ENCODE measurements at regions not wholly inside any gene's neighbourhood (a gene's known extent, or its start where the extent isn't known, plus 50 kb on each side); places are given as distances from the start of the nearest gene placed in this dataset.

DNA sequence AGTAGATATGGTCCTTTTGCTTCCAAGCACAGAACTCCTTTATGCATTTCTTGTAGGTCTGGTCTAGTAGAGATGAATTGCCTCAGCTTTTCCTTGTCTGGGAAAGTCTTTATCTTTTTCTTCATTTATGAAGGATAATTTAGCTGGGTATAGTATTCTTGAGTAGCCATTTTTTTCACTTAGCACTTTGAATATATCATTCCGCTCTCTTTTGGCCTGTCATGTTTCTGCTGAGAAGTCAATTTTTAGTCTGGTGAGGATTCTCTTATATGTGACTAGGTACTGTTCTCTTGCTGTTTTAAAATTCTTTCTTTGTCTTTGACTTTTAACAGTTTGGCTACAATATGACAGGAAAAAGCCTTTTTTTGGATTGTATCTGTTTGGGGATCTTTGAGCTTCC lies 68.6 kb upstream of the IMMP2L start:
- DNase-seq (ENCODE audit: low read depth), result no peak
- no peak overlapping the region for H3K4me3 ChIP-seq (ENCODE audit: low read depth, low read length)
- no peak for TF ChIP-seq CTCF (conservative IDR thresholded peaks at IDR 0.05; ENCODE audit: low read depth, low read length)

DNA sequence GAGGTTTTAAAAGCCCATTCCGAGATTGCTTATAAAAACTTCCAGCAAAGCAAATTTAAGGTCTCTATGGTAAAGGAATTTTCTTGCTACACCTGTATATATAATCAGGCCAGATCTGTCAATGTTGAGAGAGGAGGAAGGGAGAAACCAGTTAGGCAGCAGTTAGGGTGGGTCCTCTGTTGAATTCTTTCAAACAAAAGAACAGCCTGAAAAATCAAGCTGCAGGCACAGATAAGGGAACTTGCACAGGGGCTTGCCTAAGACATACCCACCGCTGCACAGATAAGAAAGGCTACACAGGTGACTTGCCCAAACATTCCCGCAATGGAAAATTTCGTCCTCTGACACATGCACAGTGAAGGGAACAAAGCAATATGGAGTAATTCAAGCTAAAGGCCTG lies 59.8 kb upstream of the IMMP2L start:
- H3K4me3 ChIP-seq (ENCODE audit: low read depth, low read length), result no peak overlapping the region
- no peak for DNase-seq (ENCODE audit: low read depth)
- no peak for TF ChIP-seq CTCF (conservative IDR thresholded peaks at IDR 0.05; ENCODE audit: low read depth, low read length)
